Activated T-helper 17 cell treated with anti-CD3 and anti-CD28 coated beads, Interleukin-2, amount 50 U/mL, for 72 hours (primary cell): ENCODE measurements at regions not wholly inside any gene's neighbourhood (a gene's known extent, or its start where the extent isn't known, plus 50 kb on each side); places are given as distances from the start of the nearest gene placed in this dataset.

Experiments
- ATAC-seq: fragments of 150-1000 bp; cut with Tn5 transposase; replicated peaks from 2 replicates; pipeline ENCODE4 v1.10.0; 2021; ENCODE audit warnings: mild to moderate bottlenecking, moderate library complexity
- H3K27ac Mint-ChIP-seq: one replicate; pipeline ENCODE4 v1.8.0; 2022; ENCODE audit warnings: mixed read lengths
- H3K27me3 Mint-ChIP-seq: one replicate; pipeline ENCODE4 v1.8.0; 2022; ENCODE audit warnings: mixed read lengths
- H3K36me3 Mint-ChIP-seq: one replicate; pipeline ENCODE4 v1.8.0; 2022; ENCODE audit warnings: low read depth, mild to moderate bottlenecking, mixed read lengths
- H3K4me1 Mint-ChIP-seq: one replicate; pipeline ENCODE4 v1.8.0; 2022; ENCODE audit warnings: mixed read lengths
- H3K4me3 Mint-ChIP-seq: one replicate; pipeline ENCODE4 v1.8.0; 2022; ENCODE audit warnings: mild to moderate bottlenecking, mixed read lengths
- H3K9me3 Mint-ChIP-seq: one replicate; pipeline ENCODE4 v1.8.0; 2022; ENCODE audit warnings: mixed read lengths

GRCh38 chr16:16879567-16880251 is 500.8 kb downstream of the NPIPA7 start:
- peaks cover 5% of the 10 kb centered on the region for H3K9me3 Mint-ChIP-seq
- no peak overlapping the region for H3K4me3 Mint-ChIP-seq
- no peak for ATAC-seq
- no peak overlapping the region for H3K27ac Mint-ChIP-seq
- H3K4me1 Mint-ChIP-seq, result peaks cover 8% of the 10 kb centered on the region
- H3K27me3 Mint-ChIP-seq, result peaks cover 12% of the 10 kb centered on the region
- no peaks in the 10 kb centered on the region for H3K36me3 Mint-ChIP-seq

- no peak overlapping the region for H3K27ac Mint-ChIP-seq
- peaks cover 12% of the 10 kb centered on the region for H3K27me3 Mint-ChIP-seq
- no peaks in the 10 kb centered on the region for H3K36me3 Mint-ChIP-seq
- H3K9me3 Mint-ChIP-seq, result peaks cover 5% of the 10 kb centered on the region
- ATAC-seq, result no peak
- H3K4me3 Mint-ChIP-seq, result no peak overlapping the region
- H3K4me1 Mint-ChIP-seq, result peaks cover 4% of the 10 kb centered on the region
Observed at GRCh38 chr16:16881814-16882213, 502.9 kb downstream of the NPIPA7 start.

GRCh38 chr16:16882766-16883165 is 503.8 kb downstream of the NPIPA7 start:
- no peak for ATAC-seq
- Mint-ChIP-seq H3K27me3 (peaks cover 9% of the 10 kb centered on the region), H3K4me3 (no peak overlapping the region), H3K27ac (no peak overlapping the region), H3K9me3 (peaks cover 2% of the 10 kb centered on the region), H3K36me3 (no peaks in the 10 kb centered on the region), H3K4me1 (peaks cover under 1% of the 10 kb centered on the region)

GRCh38 chr16:16884451-16884850 is 505.5 kb downstream of the NPIPA7 start:
- ATAC-seq, result no peak
- Mint-ChIP-seq H3K36me3 (no peaks in the 10 kb centered on the region), H3K4me3 (no peak overlapping the region), H3K27ac (no peak overlapping the region), H3K27me3 (no peaks in the 10 kb centered on the region), H3K9me3 (no peaks in the 10 kb centered on the region), H3K4me1 (no peaks in the 10 kb centered on the region)

- no peaks in the 10 kb centered on the region for H3K9me3 Mint-ChIP-seq
- no peak overlapping the region for H3K27ac Mint-ChIP-seq
- no peaks in the 10 kb centered on the region for H3K4me1 Mint-ChIP-seq
- ATAC-seq, result no peak
- no peaks in the 10 kb centered on the region for H3K27me3 Mint-ChIP-seq
- H3K36me3 Mint-ChIP-seq, result no peaks in the 10 kb centered on the region
- H3K4me3 Mint-ChIP-seq, result no peak overlapping the region
Observed at GRCh38 chr16:16887193-16887592, 508.3 kb downstream of the NPIPA7 start.

- H3K4me1 Mint-ChIP-seq, result no peaks in the 10 kb centered on the region
- H3K4me3 Mint-ChIP-seq, result no peak overlapping the region
- no peaks in the 10 kb centered on the region for H3K36me3 Mint-ChIP-seq
- peaks cover 5% of the 10 kb centered on the region for H3K27me3 Mint-ChIP-seq
- H3K9me3 Mint-ChIP-seq, result no peaks in the 10 kb centered on the region
- ATAC-seq, result no peak
- no peak overlapping the region for H3K27ac Mint-ChIP-seq
Observed at GRCh38 chr16:16890964-16891363, 512.0 kb downstream of the NPIPA7 start.

GRCh38 chr16:16904601-16905000 is 525.7 kb downstream of the NPIPA7 start:
- no peaks in the 10 kb centered on the region for H3K4me1 Mint-ChIP-seq
- H3K27me3 Mint-ChIP-seq, result peaks cover 8% of the 10 kb centered on the region
- no peak overlapping the region for H3K4me3 Mint-ChIP-seq
- no peak overlapping the region for H3K27ac Mint-ChIP-seq
- H3K36me3 Mint-ChIP-seq, result no peaks in the 10 kb centered on the region
- no peak for ATAC-seq
- peaks cover 3% of the 10 kb centered on the region for H3K9me3 Mint-ChIP-seq

- Mint-ChIP-seq H3K36me3 (no peaks in the 10 kb centered on the region), H3K4me3 (no peak overlapping the region), H3K4me1 (no peaks in the 10 kb centered on the region), H3K27me3 (peaks cover 8% of the 10 kb centered on the region), H3K27ac (no peak overlapping the region), H3K9me3 (peaks cover 3% of the 10 kb centered on the region)
- no peak for ATAC-seq
Observed at GRCh38 chr16:16905850-16906249, 526.9 kb downstream of the NPIPA7 start.

- H3K27ac Mint-ChIP-seq, result no peak overlapping the region
- no peaks in the 10 kb centered on the region for H3K4me1 Mint-ChIP-seq
- ATAC-seq, result no peak
- no peaks in the 10 kb centered on the region for H3K36me3 Mint-ChIP-seq
- H3K9me3 Mint-ChIP-seq, result peaks cover 3% of the 10 kb centered on the region
- H3K4me3 Mint-ChIP-seq, result no peak overlapping the region
- H3K27me3 Mint-ChIP-seq, result peaks cover 10% of the 10 kb centered on the region
Observed at GRCh38 chr16:16907089-16907488, 528.1 kb downstream of the NPIPA7 start.

- Mint-ChIP-seq H3K36me3 (no peaks in the 10 kb centered on the region), H3K27me3 (peaks cover 11% of the 10 kb centered on the region), H3K4me1 (no peaks in the 10 kb centered on the region), H3K4me3 (no peak overlapping the region), H3K9me3 (no peaks in the 10 kb centered on the region), H3K27ac (no peak overlapping the region)
- ATAC-seq, result no peak
Observed at GRCh38 chr16:16908077-16908476, 529.1 kb downstream of the NPIPA7 start.

- no peaks in the 10 kb centered on the region for H3K4me1 Mint-ChIP-seq
- no peak overlapping the region for H3K4me3 Mint-ChIP-seq
- no peak overlapping the region for H3K27ac Mint-ChIP-seq
- no peaks in the 10 kb centered on the region for H3K9me3 Mint-ChIP-seq
- H3K36me3 Mint-ChIP-seq, result no peaks in the 10 kb centered on the region
- peaks cover 11% of the 10 kb centered on the region for H3K27me3 Mint-ChIP-seq
- ATAC-seq, result no peak
Observed at GRCh38 chr16:16909126-16909525, 530.2 kb downstream of the NPIPA7 start.

GRCh38 chr16:16910666-16911065 is 531.7 kb downstream of the NPIPA7 start:
- H3K9me3 Mint-ChIP-seq, result no peaks in the 10 kb centered on the region

GRCh38 chr16:16915771-16916170 is 536.8 kb downstream of the NPIPA7 start:
- H3K36me3 Mint-ChIP-seq, result no peaks in the 10 kb centered on the region
- H3K4me3 Mint-ChIP-seq, result no peak overlapping the region
- no peaks in the 10 kb centered on the region for H3K9me3 Mint-ChIP-seq
- peaks cover 17% of the 10 kb centered on the region for H3K27me3 Mint-ChIP-seq
- no peaks in the 10 kb centered on the region for H3K4me1 Mint-ChIP-seq
- H3K27ac Mint-ChIP-seq, result no peak overlapping the region
- no peak for ATAC-seq

More at GRCh38 chr16:16910666-16911065, 531.7 kb downstream of the NPIPA7 start:
- Mint-ChIP-seq H3K27ac (no peak overlapping the region), H3K27me3 (peaks cover 15% of the 10 kb centered on the region), H3K36me3 (no peaks in the 10 kb centered on the region), H3K4me3 (no peak overlapping the region), H3K4me1 (no peaks in the 10 kb centered on the region)
- no peak for ATAC-seq

- Mint-ChIP-seq H3K4me1 (no peaks in the 10 kb centered on the region), H3K9me3 (no peaks in the 10 kb centered on the region), H3K36me3 (no peaks in the 10 kb centered on the region), H3K27me3 (peaks cover 16% of the 10 kb centered on the region), H3K4me3 (no peak overlapping the region), H3K27ac (no peak overlapping the region)
- ATAC-seq, result no peak
Observed at GRCh38 chr16:16917191-16917785, 538.3 kb downstream of the NPIPA7 start.

GRCh38 chr16:16923479-16923878 is 544.5 kb downstream of the NPIPA7 start:
- no peak for ATAC-seq
- H3K4me3 Mint-ChIP-seq, result no peak overlapping the region
- no peak overlapping the region for H3K27ac Mint-ChIP-seq
- peaks cover 4% of the 10 kb centered on the region for H3K27me3 Mint-ChIP-seq
- no peaks in the 10 kb centered on the region for H3K36me3 Mint-ChIP-seq
- H3K4me1 Mint-ChIP-seq, result no peaks in the 10 kb centered on the region
- no peaks in the 10 kb centered on the region for H3K9me3 Mint-ChIP-seq
